Muscle of leg (tissue), 3 donors: ENCODE measurements at regions not wholly inside any gene's neighbourhood (a gene's known extent, or its start where the extent isn't known, plus 50 kb on each side); places are given as distances from the start of the nearest gene placed in this dataset.

ENCODE experiments used
- DNase-seq: peaks from one replicate; pipeline ENCODE4 v3.0.0; 2013
- H3K27ac ChIP-seq: one replicate; pipeline ENCODE4 v1.5.1; 2013; ENCODE audit warnings: mild to moderate bottlenecking, low read length, control low read depth
- H3K27me3 ChIP-seq: one replicate; pipeline ENCODE4 v1.6.1; 2013; ENCODE audit warnings: low read length; ENCODE audit not compliant: control insufficient read depth, insufficient read depth
- H3K36me3 ChIP-seq: one replicate; pipeline ENCODE4 v1.6.1; 2013; ENCODE audit warnings: low read length; ENCODE audit not compliant: control insufficient read depth, insufficient read depth
- H3K4me1 ChIP-seq: one replicate; pipeline ENCODE4 v1.6.1; 2013; ENCODE audit warnings: low read length; ENCODE audit not compliant: control insufficient read depth, insufficient read depth
- H3K4me3 ChIP-seq: one replicate; pipeline ENCODE4 v1.5.1; 2013; ENCODE audit warnings: low read length, control low read depth
- H3K9me3 ChIP-seq: replicated peaks from 2 replicates; pipeline ENCODE4 v1.6.1; 2013; ENCODE audit warnings: low read depth, low read length; ENCODE audit not compliant: control insufficient read depth
- WGBS: methylation state at CpG from one replicate; pipeline ENCODE4 v1.1.5; 2013; ENCODE audit warnings: missing lambda C conversion rate; ENCODE audit not compliant: insufficient coverage; 5-methylcytosine and 5-hydroxymethylcytosine counted together

- no peak for DNase-seq
- Histone ChIP-seq H3K27ac (no peak overlapping the region), H3K36me3 (no peaks in the 10 kb centered on the region), H3K4me3 (no peak overlapping the region), H3K4me1 (no peaks in the 10 kb centered on the region), H3K9me3 (peaks cover 2% of the 10 kb centered on the region), H3K27me3 (no peaks in the 10 kb centered on the region)
- no CpG with 5 or more reads among the region's 1 CpG for WGBS
Observed at GRCh38 chr4:11929080-11929479, 500.4 kb upstream of the HS3ST1 start.

DNA sequence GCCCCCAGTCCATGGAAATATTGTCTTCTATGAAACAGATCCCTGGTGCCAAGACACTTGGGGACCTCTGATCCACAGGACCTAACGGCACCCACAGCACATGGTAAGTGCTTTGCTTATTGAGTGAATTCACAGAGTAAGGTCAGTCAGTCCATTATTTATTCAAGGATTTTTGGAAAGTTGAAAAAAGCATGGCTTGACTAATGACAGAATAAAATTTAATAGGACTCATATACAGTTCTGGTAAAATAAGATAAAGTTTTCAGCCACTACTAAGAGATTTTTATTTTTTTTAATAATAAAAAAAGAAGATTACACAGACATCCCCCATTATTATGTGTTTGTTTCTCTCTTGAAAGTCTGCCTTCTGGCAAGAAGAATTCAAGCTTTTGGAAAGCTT, 490.6 kb upstream of the HS3ST1 start:
- Histone ChIP-seq H3K4me1 (no peaks in the 10 kb centered on the region), H3K27ac (no peak overlapping the region), H3K27me3 (no peaks in the 10 kb centered on the region), H3K4me3 (no peak overlapping the region), H3K9me3 (peaks cover 2% of the 10 kb centered on the region), H3K36me3 (no peaks in the 10 kb centered on the region)
- no CpG with 5 or more reads among the region's 1 CpG for whole genome bisulfite sequencing
- DNase-seq = peak; percentile 27

- Histone ChIP-seq H3K36me3 (no peaks in the 10 kb centered on the region), H3K27me3 (no peaks in the 10 kb centered on the region), H3K9me3 (peaks cover 2% of the 10 kb centered on the region), H3K4me3 (no peak overlapping the region), H3K4me1 (no peaks in the 10 kb centered on the region), H3K27ac (no peak overlapping the region)
- no CpG with 5 or more reads among the region's 1 CpG for WGBS
- peak; percentile 48 for DNase-seq
Observed at GRCh38 chr4:11914406-11914805, 485.7 kb upstream of the HS3ST1 start.

GRCh38 chr4:11912886-11913285, 484.2 kb upstream of the HS3ST1 start:
- Histone ChIP-seq H3K27me3 (no peaks in the 10 kb centered on the region), H3K27ac (no peak overlapping the region), H3K4me3 (no peak overlapping the region), H3K36me3 (no peaks in the 10 kb centered on the region), H3K9me3 (peaks cover 2% of the 10 kb centered on the region), H3K4me1 (no peaks in the 10 kb centered on the region)
- DNase-seq = no peak

GRCh38 chr4:11910812-11911211, 482.1 kb upstream of the HS3ST1 start:
- Histone ChIP-seq H3K36me3 (no peaks in the 10 kb centered on the region), H3K4me3 (no peak overlapping the region), H3K27ac (no peak overlapping the region), H3K27me3 (no peaks in the 10 kb centered on the region), H3K4me1 (no peaks in the 10 kb centered on the region), H3K9me3 (peaks cover 2% of the 10 kb centered on the region)
- peak; percentile 18 for DNase-seq
- WGBS = 40% methylated on average over 3 of the region's 3 CpGs

- no peak for DNase-seq
- no peaks in the 10 kb centered on the region for H3K27me3 ChIP-seq
- H3K36me3 ChIP-seq = no peaks in the 10 kb centered on the region
- H3K4me1 ChIP-seq = no peaks in the 10 kb centered on the region
- 50% methylated on average over 1 of the region's 4 CpGs for WGBS
- no peak overlapping the region for H3K4me3 ChIP-seq
- H3K9me3 ChIP-seq = no peaks in the 10 kb centered on the region
- no peak overlapping the region for H3K27ac ChIP-seq
Observed at GRCh38 chr4:11908712-11909111, 480.0 kb upstream of the HS3ST1 start.

DNA sequence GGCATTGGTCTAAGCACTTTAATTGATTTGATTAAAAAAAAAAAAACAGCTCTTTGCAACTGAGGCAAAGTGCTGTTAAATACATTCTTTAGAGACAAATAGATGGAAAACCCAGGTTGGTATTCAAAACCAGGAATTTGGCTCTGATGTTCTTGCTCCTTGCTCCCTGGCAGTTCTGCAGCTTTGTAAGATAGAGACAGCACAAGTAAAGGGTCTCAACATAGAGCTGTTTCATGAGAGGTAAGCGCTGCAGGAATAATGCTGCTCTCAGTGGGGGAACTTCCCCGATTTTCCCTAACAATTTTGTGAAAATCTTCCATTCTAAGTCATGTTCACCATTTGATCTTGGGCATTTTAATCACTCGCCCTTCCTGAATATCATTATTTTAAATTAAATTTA, 479.5 kb upstream of the HS3ST1 start:
- Histone ChIP-seq H3K27ac (no peak overlapping the region), H3K36me3 (no peaks in the 10 kb centered on the region), H3K4me1 (no peaks in the 10 kb centered on the region), H3K9me3 (no peaks in the 10 kb centered on the region), H3K4me3 (no peak overlapping the region), H3K27me3 (no peaks in the 10 kb centered on the region)
- 67% methylated on average over 1 of the region's 3 CpGs for WGBS
- DNase-seq = no peak

DNA sequence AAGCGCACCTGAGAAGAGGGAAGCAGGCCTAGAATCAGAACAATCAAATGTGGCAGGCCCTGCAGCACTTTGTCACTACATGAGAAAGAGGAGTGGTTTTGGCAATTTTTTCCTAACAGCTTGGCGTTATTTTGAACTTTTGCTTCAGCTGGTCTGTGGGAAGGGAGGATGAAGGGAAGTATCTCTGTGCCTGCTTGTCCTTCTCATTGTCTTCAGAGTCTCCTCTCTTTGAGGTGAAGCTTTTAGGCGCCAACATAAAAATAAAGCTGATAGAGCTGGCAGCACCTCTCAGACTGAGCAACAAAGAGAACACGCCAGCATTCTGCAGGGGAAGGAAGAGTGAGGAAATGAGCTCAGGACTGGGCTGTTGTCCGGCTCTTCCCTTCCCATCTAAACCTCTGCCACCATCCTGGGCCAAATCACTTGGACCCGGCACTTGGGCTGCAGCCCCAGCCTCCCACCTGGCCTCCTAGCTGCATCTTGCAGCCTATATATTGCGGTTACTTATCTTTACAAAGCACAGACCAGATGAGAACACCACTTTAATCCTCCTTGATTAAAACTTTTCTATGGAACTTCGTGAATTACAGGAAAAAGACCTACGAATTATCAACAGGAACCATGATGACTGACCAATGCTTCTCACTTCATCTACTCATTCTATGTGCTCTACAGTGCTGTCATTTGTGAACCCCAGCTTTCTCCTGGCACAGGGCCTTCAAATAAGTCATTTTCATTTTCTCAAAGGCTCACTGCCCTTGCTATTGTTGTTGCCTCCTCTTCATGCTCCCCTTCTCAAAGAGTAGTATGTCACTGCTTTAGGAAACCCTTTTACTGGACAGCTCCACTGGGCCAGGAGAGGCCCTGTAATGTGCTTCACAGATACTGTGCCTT, 476.4 kb upstream of the HS3ST1 start:
- Histone ChIP-seq H3K4me3 (no peak overlapping the region), H3K27me3 (no peaks in the 10 kb centered on the region), H3K27ac (no peak overlapping the region), H3K4me1 (no peaks in the 10 kb centered on the region), H3K36me3 (no peaks in the 10 kb centered on the region), H3K9me3 (no peaks in the 10 kb centered on the region)
- DNase-seq = peak; percentile 21
- 69% methylated on average over 8 of the region's 9 CpGs for WGBS

DNA sequence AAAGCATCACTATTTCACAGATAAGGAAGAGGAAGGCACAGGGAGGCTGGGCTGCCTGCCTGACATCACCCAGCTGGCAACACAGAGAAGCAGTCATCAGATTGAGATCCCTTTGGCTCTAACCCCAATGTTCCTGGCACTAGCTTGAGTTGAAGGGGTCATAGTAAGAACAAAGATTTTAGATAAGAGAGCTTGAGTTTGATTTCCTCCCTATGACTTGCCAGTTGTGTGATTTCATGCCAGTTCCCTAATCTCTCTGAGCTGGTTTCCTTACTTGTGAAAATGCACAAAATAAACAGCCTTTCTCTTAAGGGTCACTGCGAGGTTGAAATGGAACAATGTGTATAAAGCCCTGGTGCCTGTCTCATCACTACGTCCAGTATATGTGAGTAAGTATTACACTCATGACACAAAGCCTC, 475.4 kb upstream of the HS3ST1 start:
- Histone ChIP-seq H3K4me1 (no peaks in the 10 kb centered on the region), H3K27me3 (no peaks in the 10 kb centered on the region), H3K4me3 (no peak overlapping the region), H3K9me3 (no peaks in the 10 kb centered on the region), H3K36me3 (no peaks in the 10 kb centered on the region), H3K27ac (no peak overlapping the region)
- WGBS = no CpG with 5 or more reads among the region's 2 CpGs
- DNase-seq = peak; percentile 15

- Histone ChIP-seq H3K9me3 (peaks cover 6% of the 10 kb centered on the region), H3K27me3 (no peaks in the 10 kb centered on the region), H3K36me3 (no peaks in the 10 kb centered on the region), H3K27ac (no peak overlapping the region), H3K4me3 (no peak overlapping the region), H3K4me1 (no peaks in the 10 kb centered on the region)
- WGBS = no CpG with 5 or more reads among the region's 1 CpG
- no peak for DNase-seq
Observed at GRCh38 chr4:11901089-11901488, 472.4 kb upstream of the HS3ST1 start.

DNA sequence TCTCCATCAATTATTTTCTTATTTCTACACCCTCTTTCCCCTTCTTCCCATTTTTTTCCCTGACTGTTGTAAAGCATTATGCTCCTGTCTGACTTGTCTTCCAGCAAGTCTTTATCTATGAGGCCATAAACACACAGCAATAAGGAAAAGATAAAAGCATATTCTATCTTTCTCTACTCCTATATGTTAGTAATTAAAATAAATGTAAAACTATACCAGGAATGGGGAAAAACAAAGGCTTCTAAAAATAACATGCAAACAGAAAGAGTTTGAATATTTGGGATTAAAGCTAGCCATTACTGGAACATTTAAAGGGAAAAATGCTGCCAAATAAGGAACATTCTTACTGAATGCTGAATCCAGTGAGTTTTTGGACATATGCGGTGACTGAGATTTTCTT, 471.7 kb upstream of the HS3ST1 start:
- H3K27ac ChIP-seq = no peak overlapping the region
- no peaks in the 10 kb centered on the region for H3K4me1 ChIP-seq
- no peaks in the 10 kb centered on the region for H3K36me3 ChIP-seq
- no peaks in the 10 kb centered on the region for H3K27me3 ChIP-seq
- H3K4me3 ChIP-seq = no peak overlapping the region
- H3K9me3 ChIP-seq = peaks cover 6% of the 10 kb centered on the region
- peak; percentile 29 for DNase-seq
- no CpG with 5 or more reads among the region's 1 CpG for WGBS
